ENCODE measurements at regions not wholly inside any gene's neighbourhood (a gene's known extent, or its start where the extent isn't known, plus 50 kb on each side); places are given as distances from the start of the nearest gene placed in this dataset.

- TF ChIP-seq L3MBTL2 (conservative IDR thresholded peaks at IDR 0.05): no peak
- no peak for TF ChIP-seq SP1 (IDR thresholded peaks at IDR 0.05)
These were observed 406.1 kb upstream of the ALCAM start for GRCh38 chr3:104960579-104960978.

Data from HEK293T (cell line).